Upper lobe of right lung (tissue), 1 donor: ENCODE measurements at regions not wholly inside any gene's neighbourhood (a gene's known extent, or its start where the extent isn't known, plus 50 kb on each side); places are given as distances from the start of the nearest gene placed in this dataset.

Source experiments
- ATAC-seq: fragments of 200-7000 bp; cut with Tn5 transposase; one replicate; pipeline ENCODE4 v1.9.1; 2020; ENCODE audit warnings: mild to moderate bottlenecking, moderate library complexity
- DNase-seq: peaks from one replicate; pipeline ENCODE4 v3.0.0-alpha.2; 2020
- H3K27ac ChIP-seq: fragments of 200-600 bp; one replicate; pipeline ENCODE4 v1.8.0; 2022
- H3K27me3 ChIP-seq: fragments of 200-600 bp; one replicate; pipeline ENCODE4 v1.8.0; 2022; ENCODE audit warnings: mild to moderate bottlenecking
- H3K36me3 ChIP-seq: fragments of 200-600 bp; one replicate; pipeline ENCODE4 v1.8.0; 2022
- H3K4me1 ChIP-seq: fragments of 200-600 bp; one replicate; pipeline ENCODE4 v1.8.0; 2022
- H3K4me3 ChIP-seq: fragments of 200-600 bp; one replicate; pipeline ENCODE4 v1.8.0; 2022; ENCODE audit warnings: mild to moderate bottlenecking
- H3K9me3 ChIP-seq: fragments of 200-600 bp; one replicate; pipeline ENCODE4 v1.8.0; 2022
- CTCF ChIP-seq: fragments of 200-600 bp; IDR thresholded peaks from one replicate; pipeline ENCODE4 v1.8.0; 2022; ENCODE audit warnings: antibody characterized with exemption
- intact Hi-C: fragments of 100-400 bp; cut with DNase I; formaldehyde crosslinking; loops from one replicate; pipeline ENCODE4 v1.11.0; 2022
- donor health status: DM: no; HTN: yes; CAD: no; lungs with severe emphysema.

GRCh38 chr2:217246108-217246507, 386.2 kb upstream of the TNP1 start:
- Histone ChIP-seq H3K27ac (no peak overlapping the region), H3K27me3 (no peaks in the 10 kb centered on the region), H3K9me3 (no peaks in the 10 kb centered on the region), H3K4me1 (peaks cover 19% of the 10 kb centered on the region), H3K36me3 (no peaks in the 10 kb centered on the region), H3K4me3 (no peak overlapping the region)
- intact Hi-C loops, result no loop called here
- DNase-seq, result no peak
- no peak for TF ChIP-seq CTCF
- ATAC-seq, result no peak

- H3K4me3 ChIP-seq, result no peak overlapping the region
- no peaks in the 10 kb centered on the region for H3K9me3 ChIP-seq
- TF ChIP-seq CTCF, result no peak
- H3K27ac ChIP-seq, result no peak overlapping the region
- H3K36me3 ChIP-seq, result no peaks in the 10 kb centered on the region
- peaks cover 19% of the 10 kb centered on the region for H3K4me1 ChIP-seq
- intact Hi-C loops, result no loop called here
- no peak for ATAC-seq
- H3K27me3 ChIP-seq, result no peaks in the 10 kb centered on the region
- DNase-seq, result no peak
Measured at GRCh38 chr2:217244815-217245214, 385.0 kb upstream of the TNP1 start.

- intact Hi-C loops, result no loop called here
- no peak for ATAC-seq
- Histone ChIP-seq H3K4me1 (peaks cover 3% of the 10 kb centered on the region), H3K4me3 (no peak overlapping the region), H3K36me3 (no peaks in the 10 kb centered on the region), H3K9me3 (no peaks in the 10 kb centered on the region), H3K27ac (no peak overlapping the region), H3K27me3 (no peaks in the 10 kb centered on the region)
- no peak for DNase-seq
- TF ChIP-seq CTCF, result no peak
Measured at GRCh38 chr2:217242947-217243346, 383.1 kb upstream of the TNP1 start.

- peaks cover under 1% of the 10 kb centered on the region for H3K9me3 ChIP-seq
- TF ChIP-seq CTCF, result no peak
- H3K4me1 ChIP-seq, result no peaks in the 10 kb centered on the region
- no peak overlapping the region for H3K4me3 ChIP-seq
- DNase-seq (no peak), ATAC-seq (no peak)
- no peaks in the 10 kb centered on the region for H3K27me3 ChIP-seq
- no peaks in the 10 kb centered on the region for H3K36me3 ChIP-seq
- intact Hi-C loops, result no loop called here
- no peak overlapping the region for H3K27ac ChIP-seq
Measured at GRCh38 chr2:217231724-217232123, 371.9 kb upstream of the TNP1 start.

GRCh38 chr2:217231212-217231611, 371.3 kb upstream of the TNP1 start:
- Histone ChIP-seq H3K27ac (no peak overlapping the region), H3K9me3 (no peaks in the 10 kb centered on the region), H3K4me1 (no peaks in the 10 kb centered on the region), H3K4me3 (no peak overlapping the region), H3K36me3 (no peaks in the 10 kb centered on the region), H3K27me3 (no peaks in the 10 kb centered on the region)
- no peak for TF ChIP-seq CTCF
- intact Hi-C loops, result no loop called here
- no peak for ATAC-seq
- DNase-seq, result no peak

- peaks cover 3% of the 10 kb centered on the region for H3K4me1 ChIP-seq
- no peak for DNase-seq
- no peak for ATAC-seq
- no peak for TF ChIP-seq CTCF
- H3K4me3 ChIP-seq, result no peak overlapping the region
- no peak overlapping the region for H3K27ac ChIP-seq
- H3K9me3 ChIP-seq, result no peaks in the 10 kb centered on the region
- intact Hi-C loops, result no loop called here
- H3K36me3 ChIP-seq, result no peaks in the 10 kb centered on the region
- no peaks in the 10 kb centered on the region for H3K27me3 ChIP-seq
Measured at GRCh38 chr2:217228732-217229131, 368.9 kb upstream of the TNP1 start.
